Right lobe of liver (tissue), 4 donors: ENCODE measurements at regions not wholly inside any gene's neighbourhood (a gene's known extent, or its start where the extent isn't known, plus 50 kb on each side); places are given as distances from the start of the nearest gene placed in this dataset.

ENCODE experiments used
- POLR2A ChIP-seq: fragments of 450-650 bp; IDR thresholded peaks from one replicate; pipeline ENCODE4 v1.6.1; 2017; ENCODE audit warnings: antibody characterized with exemption, mild to moderate bottlenecking
- TF ChIP-seq, protein P1 (sequence below), 4 donors: fragments of 200-600 bp in 3 of 4; fragments of 450-650 bp in 1 of 4; IDR thresholded peaks; one replicate each; pipeline versions ENCODE4 v1.5.1 to v1.8.0; 2016 to 2022; ENCODE audit warnings: antibody characterized with exemption in 4 of 4, mild to moderate bottlenecking in 2 of 4
- donor health status: DM: no; HTN: no; CAD: no.
- donor health status: DM: no; HTN: no; CAD: no.
- donor health status: DM: no; HTN: yes; CAD: no.

DNA sequence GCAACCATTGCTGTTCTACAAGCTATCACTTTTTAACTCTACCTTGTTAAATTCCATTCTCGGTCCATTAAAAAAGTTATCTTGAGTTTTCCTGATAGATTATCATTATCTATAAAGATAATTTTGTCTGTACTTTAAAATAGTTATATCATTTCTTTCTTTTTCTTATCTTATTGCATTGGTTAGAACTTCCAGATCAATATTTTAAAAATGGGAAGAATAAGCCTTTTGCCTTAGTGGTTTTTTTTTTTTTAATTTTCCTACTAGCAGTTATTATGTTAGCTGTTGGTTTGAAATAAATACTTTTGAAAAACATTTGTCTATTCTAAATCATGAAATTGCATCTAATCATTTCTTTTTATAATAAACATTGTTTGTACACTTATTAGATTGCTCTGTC, 71.0 kb upstream of the ATF3 start:
- TF ChIP-seq, protein P1, sequence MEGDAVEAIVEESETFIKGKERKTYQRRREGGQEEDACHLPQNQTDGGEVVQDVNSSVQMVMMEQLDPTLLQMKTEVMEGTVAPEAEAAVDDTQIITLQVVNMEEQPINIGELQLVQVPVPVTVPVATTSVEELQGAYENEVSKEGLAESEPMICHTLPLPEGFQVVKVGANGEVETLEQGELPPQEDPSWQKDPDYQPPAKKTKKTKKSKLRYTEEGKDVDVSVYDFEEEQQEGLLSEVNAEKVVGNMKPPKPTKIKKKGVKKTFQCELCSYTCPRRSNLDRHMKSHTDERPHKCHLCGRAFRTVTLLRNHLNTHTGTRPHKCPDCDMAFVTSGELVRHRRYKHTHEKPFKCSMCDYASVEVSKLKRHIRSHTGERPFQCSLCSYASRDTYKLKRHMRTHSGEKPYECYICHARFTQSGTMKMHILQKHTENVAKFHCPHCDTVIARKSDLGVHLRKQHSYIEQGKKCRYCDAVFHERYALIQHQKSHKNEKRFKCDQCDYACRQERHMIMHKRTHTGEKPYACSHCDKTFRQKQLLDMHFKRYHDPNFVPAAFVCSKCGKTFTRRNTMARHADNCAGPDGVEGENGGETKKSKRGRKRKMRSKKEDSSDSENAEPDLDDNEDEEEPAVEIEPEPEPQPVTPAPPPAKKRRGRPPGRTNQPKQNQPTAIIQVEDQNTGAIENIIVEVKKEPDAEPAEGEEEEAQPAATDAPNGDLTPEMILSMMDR (IDR thresholded peaks at IDR 0.05): no peak
- no peak for TF ChIP-seq POLR2A
